Mammary epithelial cell (primary cell): ENCODE measurements at regions not wholly inside any gene's neighbourhood (a gene's known extent, or its start where the extent isn't known, plus 50 kb on each side); places are given as distances from the start of the nearest gene placed in this dataset.

Experiments
- EZH2 ChIP-seq: IDR thresholded peaks from 2 replicates; pipeline ENCODE4 v1.6.1; 2012; ENCODE audit warnings: low read length, inconsistent platforms, borderline replicate concordance
- TF ChIP-seq, protein P1 (sequence below), 2 donors: IDR thresholded peaks in 1 of 2; conservative IDR thresholded peaks in 1 of 2; 2 replicates each; pipeline ENCODE4 v1.5.1; 2011 to 2012; ENCODE audit warnings: inconsistent platforms in 2 of 2, low read length in 2 of 2, mild to moderate bottlenecking in 2 of 2, control low read depth in 1 of 2, low read depth in 1 of 2; ENCODE audit not compliant: insufficient read depth in 1 of 2; ENCODE audit errors: extremely low read depth in 1 of 2

DNA sequence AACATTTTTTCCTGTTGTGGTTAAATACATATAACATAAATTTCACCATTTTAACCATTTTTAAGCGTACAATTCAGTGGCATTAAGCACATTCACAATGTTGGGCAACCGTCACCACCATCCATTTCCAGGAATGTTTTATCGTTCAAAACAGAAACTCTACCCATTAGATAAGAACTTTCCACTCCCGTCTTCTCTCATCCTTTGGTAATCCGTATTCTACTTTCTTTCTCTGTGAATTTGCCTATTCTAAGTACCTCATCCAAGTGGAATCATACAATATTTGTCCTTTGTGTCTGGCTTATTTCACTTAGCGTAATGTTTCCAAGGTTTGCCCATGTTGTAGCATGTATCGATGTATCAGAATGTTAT is 336.0 kb downstream of the RRAGC start:
- no peak for TF ChIP-seq EZH2
- TF ChIP-seq, protein P1, sequence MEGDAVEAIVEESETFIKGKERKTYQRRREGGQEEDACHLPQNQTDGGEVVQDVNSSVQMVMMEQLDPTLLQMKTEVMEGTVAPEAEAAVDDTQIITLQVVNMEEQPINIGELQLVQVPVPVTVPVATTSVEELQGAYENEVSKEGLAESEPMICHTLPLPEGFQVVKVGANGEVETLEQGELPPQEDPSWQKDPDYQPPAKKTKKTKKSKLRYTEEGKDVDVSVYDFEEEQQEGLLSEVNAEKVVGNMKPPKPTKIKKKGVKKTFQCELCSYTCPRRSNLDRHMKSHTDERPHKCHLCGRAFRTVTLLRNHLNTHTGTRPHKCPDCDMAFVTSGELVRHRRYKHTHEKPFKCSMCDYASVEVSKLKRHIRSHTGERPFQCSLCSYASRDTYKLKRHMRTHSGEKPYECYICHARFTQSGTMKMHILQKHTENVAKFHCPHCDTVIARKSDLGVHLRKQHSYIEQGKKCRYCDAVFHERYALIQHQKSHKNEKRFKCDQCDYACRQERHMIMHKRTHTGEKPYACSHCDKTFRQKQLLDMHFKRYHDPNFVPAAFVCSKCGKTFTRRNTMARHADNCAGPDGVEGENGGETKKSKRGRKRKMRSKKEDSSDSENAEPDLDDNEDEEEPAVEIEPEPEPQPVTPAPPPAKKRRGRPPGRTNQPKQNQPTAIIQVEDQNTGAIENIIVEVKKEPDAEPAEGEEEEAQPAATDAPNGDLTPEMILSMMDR (conservative IDR thresholded peaks at IDR 0.05 in 1 of 2, IDR thresholded peaks at IDR 0.05 in 1 of 2; ENCODE audit: extremely low read depth in 1 of 2, insufficient read depth in 1 of 2, low read depth in 1 of 2, low read length in 2 of 2): no peak
